ENCODE measurements at regions not wholly inside any gene's neighbourhood (a gene's known extent, or its start where the extent isn't known, plus 50 kb on each side); places are given as distances from the start of the nearest gene placed in this dataset.

- ATAC-seq (ENCODE audit: low read depth), result peak; percentile 81
- peak overlapping the region; percentile 9 for H3K27ac Mint-ChIP-seq
- DNase-seq, result no peak
- no peak overlapping the region for H3K4me3 Mint-ChIP-seq
- peaks cover 16% of the 10 kb centered on the region for H3K4me1 Mint-ChIP-seq
- TF ChIP-seq CTCF (IDR thresholded peaks at IDR 0.05), result no peak
- H3K27me3 Mint-ChIP-seq, result no peaks in the 10 kb centered on the region
- no peaks in the 10 kb centered on the region for H3K36me3 Mint-ChIP-seq (ENCODE audit: low read depth)
- intact Hi-C loops (cut with micrococcal nuclease), result loop anchor here (2.0 kb wide), 1 partner anchor 26 kb away; no protein-coding TSS in a partner anchor
- ChIA-PET CTCF (interaction anchor here (1.0 kb wide), 1 partner anchor 8 kb away, joined by 3 read pairs; no protein-coding TSS in a partner anchor), POLR2A (interaction anchor here (1.2 kb wide), 1 partner anchor 26 kb away, joined by 5 read pairs; no protein-coding TSS in a partner anchor)
- peaks cover 3% of the 10 kb centered on the region for H3K9me3 Mint-ChIP-seq
Measured at GRCh38 chr2:144630459-144631215, 110.7 kb upstream of the ZEB2 start.

- Mint-ChIP-seq H3K4me1 (peaks cover 16% of the 10 kb centered on the region), H3K27me3 (no peaks in the 10 kb centered on the region), H3K9me3 (no peaks in the 10 kb centered on the region), H3K27ac (no peak overlapping the region), H3K36me3 (ENCODE audit: low read depth) (no peaks in the 10 kb centered on the region), H3K4me3 (no peak overlapping the region)
- intact Hi-C loops (cut with micrococcal nuclease), result loop anchor here (2.0 kb wide), 1 partner anchor 25 kb away; no protein-coding TSS in a partner anchor
- TF ChIP-seq CTCF (IDR thresholded peaks at IDR 0.05), result no peak
- ChIA-PET CTCF (interaction anchor here (1.0 kb wide), 1 partner anchor 9 kb away, joined by 3 read pairs; no protein-coding TSS in a partner anchor), POLR2A (interaction anchor here (1.2 kb wide), 1 partner anchor 25 kb away, joined by 5 read pairs; no protein-coding TSS in a partner anchor)
- ATAC-seq (ENCODE audit: low read depth) (no peak), DNase-seq (no peak)
Measured at GRCh38 chr2:144629935-144630334, 110.0 kb upstream of the ZEB2 start.

GRCh38 chr2:144628566-144628965 lies 108.6 kb upstream of the ZEB2 start:
- CTCF ChIA-PET, result no interaction called here
- no peaks in the 10 kb centered on the region for H3K36me3 Mint-ChIP-seq (ENCODE audit: low read depth)
- no peak overlapping the region for H3K4me3 Mint-ChIP-seq
- no peak for DNase-seq
- no peak overlapping the region for H3K27ac Mint-ChIP-seq
- intact Hi-C loops (cut with micrococcal nuclease), result no loop called here
- TF ChIP-seq CTCF (IDR thresholded peaks at IDR 0.05), result no peak
- POLR2A ChIA-PET, result no interaction called here
- peaks cover 16% of the 10 kb centered on the region for H3K4me1 Mint-ChIP-seq
- no peaks in the 10 kb centered on the region for H3K27me3 Mint-ChIP-seq
- H3K9me3 Mint-ChIP-seq, result no peaks in the 10 kb centered on the region
- ATAC-seq (ENCODE audit: low read depth), result no peak

GRCh38 chr2:144625626-144626025 lies 105.7 kb upstream of the ZEB2 start:
- intact Hi-C loops (cut with micrococcal nuclease), result no loop called here
- no peak overlapping the region for H3K27ac Mint-ChIP-seq
- ChIA-PET CTCF (interaction anchor here (0.6 kb wide), 1 partner anchor 137 kb away, joined by 3 read pairs; no protein-coding TSS in a partner anchor), POLR2A (no interaction called here)
- no peaks in the 10 kb centered on the region for H3K36me3 Mint-ChIP-seq (ENCODE audit: low read depth)
- H3K4me1 Mint-ChIP-seq, result peaks cover 9% of the 10 kb centered on the region
- DNase-seq, result no peak
- no peak for ATAC-seq (ENCODE audit: low read depth)
- H3K27me3 Mint-ChIP-seq, result no peaks in the 10 kb centered on the region
- peaks cover 6% of the 10 kb centered on the region for H3K9me3 Mint-ChIP-seq
- no peak for TF ChIP-seq CTCF (IDR thresholded peaks at IDR 0.05)
- no peak overlapping the region for H3K4me3 Mint-ChIP-seq

- intact Hi-C loops (cut with micrococcal nuclease), result no loop called here
- CTCF ChIA-PET, result no interaction called here
- TF ChIP-seq CTCF (IDR thresholded peaks at IDR 0.05), result no peak
- peaks cover 5% of the 10 kb centered on the region for H3K4me1 Mint-ChIP-seq
- no peaks in the 10 kb centered on the region for H3K27me3 Mint-ChIP-seq
- H3K36me3 Mint-ChIP-seq (ENCODE audit: low read depth), result no peaks in the 10 kb centered on the region
- POLR2A ChIA-PET, result no interaction called here
- H3K9me3 Mint-ChIP-seq, result peaks cover 6% of the 10 kb centered on the region
- H3K4me3 Mint-ChIP-seq, result no peak overlapping the region
- H3K27ac Mint-ChIP-seq, result no peak overlapping the region
- DNase-seq (no peak), ATAC-seq (ENCODE audit: low read depth) (no peak)
Measured at GRCh38 chr2:144625226-144625625, 105.3 kb upstream of the ZEB2 start.
